Activated CD4-positive, alpha-beta T cell treated with anti-CD3 and anti-CD28 coated beads, Interleukin-2, amount 50 U/mL, for 48 hours (primary cell): ENCODE measurements at regions not wholly inside any gene's neighbourhood (a gene's known extent, or its start where the extent isn't known, plus 50 kb on each side); places are given as distances from the start of the nearest gene placed in this dataset.
"Not testable (repeated sequence)": the region's sequence is repeated elsewhere in the genome, so short reads cannot be mapped to it uniquely, and the experiment has no call there.

Experiments
- DNase-seq, 2 experiments: peaks; one replicate each; pipeline ENCODE4 v3.0.0-alpha.2; 2020

DNA sequence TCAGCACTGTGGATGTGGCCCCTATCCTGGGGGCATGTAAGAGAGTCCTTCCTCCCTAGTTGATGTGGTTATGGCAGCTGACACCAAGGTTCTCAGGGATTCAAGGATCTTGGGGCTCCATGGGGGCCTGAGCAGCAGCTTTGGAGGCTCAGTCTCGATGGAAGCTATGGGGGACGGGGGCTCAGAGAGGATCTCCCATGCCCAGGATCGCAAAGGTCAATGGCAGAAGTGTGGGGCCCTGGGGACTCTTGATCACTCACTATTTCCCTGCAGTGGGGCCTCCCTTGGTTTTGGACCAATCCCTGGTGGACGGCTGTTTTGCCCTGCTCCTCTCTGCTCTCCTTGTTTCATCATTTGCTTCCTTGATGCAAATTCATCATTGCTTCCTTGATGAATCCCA lies 885.9 kb downstream of the CDH8 start:
- DNase-seq = no peak

DNA sequence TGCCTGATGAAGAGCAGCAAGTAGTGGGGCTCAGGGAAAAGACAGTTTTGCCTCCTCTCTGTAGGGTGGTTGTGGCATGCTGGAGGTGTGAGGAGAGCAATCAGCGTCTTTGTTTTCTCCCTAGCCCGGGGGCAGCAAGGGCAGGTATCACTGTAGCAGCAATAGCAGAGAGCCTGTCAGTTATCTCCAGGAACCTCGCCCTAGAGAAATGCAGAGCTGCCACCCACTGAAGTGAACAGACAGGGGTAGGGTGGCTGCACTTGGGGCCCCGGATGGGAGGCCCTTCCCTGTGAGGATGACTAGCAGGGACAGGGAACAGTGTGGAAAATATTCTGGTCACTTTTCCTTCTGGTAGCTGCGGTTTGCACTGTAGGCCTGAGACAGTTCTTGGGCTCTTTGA lies 886.5 kb downstream of the CDH8 start:
- DNase-seq = no peak

DNA sequence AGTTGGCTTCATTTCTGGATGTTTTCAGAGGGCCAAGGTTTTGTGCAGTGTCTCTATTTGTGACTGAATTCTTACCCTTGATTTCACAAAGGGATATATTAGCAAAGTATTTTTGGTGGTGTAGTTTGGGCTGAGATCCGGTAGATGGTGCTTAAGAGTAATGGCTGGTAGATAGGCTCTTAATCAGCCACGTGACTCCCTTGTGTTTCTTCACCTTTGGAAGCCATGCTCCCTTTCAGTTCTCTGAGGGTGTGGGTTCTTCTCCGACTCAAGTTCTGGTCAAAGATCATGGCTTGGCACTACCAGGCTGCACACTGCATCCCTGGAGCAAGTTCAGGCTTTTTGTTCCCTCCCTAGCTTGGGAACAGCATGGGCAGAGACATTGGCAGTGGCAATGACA lies 887.3 kb downstream of the CDH8 start:
- DNase-seq = no peak

DNA sequence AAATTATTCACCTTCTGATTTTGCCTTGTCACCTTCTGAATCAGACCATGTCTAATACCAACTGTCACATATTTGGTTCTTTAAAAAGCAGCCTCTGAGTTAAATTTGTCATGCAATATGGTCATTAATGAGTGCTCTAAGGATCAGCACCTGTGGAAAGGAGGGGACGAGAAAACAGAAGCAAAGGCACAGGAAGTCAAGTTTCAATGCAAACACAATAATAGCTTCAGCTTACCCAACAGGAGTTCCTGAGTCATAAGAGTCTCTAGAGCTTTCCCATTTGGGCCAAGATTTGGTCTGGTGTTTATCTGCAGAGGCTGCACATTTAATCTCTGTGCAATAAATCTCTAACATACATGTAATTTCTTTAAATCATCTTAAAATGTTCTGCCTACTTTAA lies 889.8 kb downstream of the CDH8 start:
- DNase-seq = no peak

DNA sequence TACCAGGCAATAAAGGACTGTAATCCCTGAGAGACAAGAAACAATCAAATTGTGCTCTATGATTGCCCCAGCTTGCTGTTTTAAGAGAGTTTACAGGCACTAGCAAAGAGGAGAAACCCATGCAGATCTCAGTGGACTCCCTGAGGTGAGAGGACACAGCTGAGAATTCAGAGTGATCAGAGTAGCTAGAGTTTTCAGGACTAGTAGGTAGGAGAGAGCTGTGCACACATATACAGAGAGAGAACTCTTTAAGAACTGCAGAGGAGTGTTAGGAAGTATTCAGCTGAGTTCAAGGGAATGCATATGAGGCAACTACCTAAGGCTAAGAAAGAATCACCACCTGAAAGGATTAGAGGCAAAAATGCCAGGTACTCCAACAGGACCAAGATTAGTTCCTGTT lies 904.8 kb downstream of the CDH8 start:
- no peak for DNase-seq

DNA sequence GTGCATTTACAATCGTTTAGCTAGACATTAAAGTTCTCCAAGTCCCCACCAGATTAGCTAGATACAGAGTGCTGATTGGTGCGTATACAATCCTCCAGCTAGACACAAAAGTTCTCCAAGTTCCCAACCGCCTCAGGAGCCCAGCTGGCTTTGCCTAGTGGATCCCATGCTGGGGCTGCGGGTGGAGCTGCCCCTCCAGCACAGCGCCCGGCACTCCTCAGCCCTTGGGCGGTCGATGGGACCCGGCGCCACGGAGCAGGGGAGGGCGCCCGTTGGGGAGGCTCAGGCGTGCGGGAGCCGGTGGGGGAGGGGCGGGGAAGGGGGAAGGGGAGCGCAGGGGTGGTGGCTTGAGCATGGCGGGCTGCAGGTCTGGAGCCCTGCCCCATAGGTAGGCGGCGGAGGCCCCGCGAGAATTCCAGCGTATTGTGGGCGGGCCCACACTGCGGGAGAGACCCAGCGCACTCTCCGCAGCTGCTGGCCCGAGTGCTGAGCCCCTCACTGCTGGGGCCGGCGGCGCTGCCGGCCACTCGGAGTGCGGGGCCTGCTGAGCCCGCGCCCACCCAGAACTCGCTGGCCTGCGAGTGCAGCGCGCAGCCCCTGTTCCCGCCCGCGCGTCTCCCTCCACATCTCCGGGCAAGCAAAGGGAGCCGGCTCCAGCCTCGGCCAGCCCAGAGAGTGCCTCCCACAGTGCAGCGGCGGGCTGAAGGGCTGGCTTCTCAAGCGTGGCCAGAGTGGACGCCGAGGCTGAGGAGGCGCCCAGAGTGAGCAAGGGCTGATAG lies 907.5 kb downstream of the CDH8 start:
- DNase-seq = no peak

DNA sequence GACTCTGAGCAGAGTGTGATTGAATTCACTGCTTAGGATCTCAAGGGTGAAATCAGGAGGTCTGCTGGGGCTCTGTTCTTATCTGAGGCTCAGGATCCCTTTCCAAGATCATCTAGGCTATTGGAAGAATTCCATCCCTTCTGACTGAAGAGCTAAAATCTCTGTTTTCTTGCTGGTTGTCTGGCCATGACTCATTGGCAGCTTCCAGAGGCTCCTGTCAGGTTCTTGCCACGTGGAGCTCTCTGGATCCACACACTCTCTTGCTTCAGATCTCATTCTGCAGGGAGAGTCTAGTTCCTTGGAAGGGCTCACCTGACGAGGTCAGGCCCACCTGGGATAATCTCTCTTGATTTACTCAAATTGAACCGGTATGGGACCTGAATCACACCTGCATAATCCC lies 930.7 kb downstream of the CDH8 start:
- no peak for DNase-seq

DNA sequence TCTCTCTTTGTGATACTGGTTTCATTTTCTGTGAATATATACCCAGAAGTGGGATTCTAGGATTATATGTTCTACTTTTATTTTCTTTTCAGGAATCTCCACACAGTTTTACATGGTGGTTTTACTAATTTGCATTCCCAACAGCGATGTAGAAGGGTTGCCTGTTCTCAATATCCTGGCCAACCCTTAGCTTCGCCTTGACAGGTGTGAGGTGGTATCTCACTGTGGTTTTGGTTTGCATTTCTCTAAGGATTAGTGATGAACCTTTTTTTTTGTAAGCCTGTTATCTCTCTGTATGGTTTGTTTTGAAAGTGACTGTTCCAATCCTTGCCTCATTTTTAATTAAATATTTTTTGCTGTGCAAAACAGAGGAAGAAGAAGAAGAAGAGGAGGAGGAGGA lies 937.7 kb downstream of the CDH8 start:
- DNase-seq = no peak

DNA sequence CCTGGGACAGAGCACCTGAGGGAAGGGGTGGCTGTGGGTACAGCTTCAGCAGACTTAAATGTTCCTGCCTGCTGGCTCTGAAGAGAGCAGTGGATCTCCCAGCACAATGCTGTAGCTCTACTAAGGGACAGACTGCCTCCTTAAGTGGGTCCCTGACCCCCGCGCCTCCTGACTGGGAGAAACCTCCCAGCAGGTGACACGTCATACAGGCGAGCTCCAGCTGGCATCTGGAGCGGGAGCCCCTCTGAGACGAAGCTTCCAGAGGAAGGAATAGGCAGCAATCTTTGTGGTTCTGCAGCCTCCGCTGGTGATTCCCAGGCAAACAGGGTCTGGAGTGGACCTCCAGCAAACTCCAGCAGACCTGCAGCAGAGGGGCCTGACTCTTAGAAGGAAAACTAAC lies 944.9 kb downstream of the CDH8 start:
- not testable (repeated sequence) for DNase-seq

DNA sequence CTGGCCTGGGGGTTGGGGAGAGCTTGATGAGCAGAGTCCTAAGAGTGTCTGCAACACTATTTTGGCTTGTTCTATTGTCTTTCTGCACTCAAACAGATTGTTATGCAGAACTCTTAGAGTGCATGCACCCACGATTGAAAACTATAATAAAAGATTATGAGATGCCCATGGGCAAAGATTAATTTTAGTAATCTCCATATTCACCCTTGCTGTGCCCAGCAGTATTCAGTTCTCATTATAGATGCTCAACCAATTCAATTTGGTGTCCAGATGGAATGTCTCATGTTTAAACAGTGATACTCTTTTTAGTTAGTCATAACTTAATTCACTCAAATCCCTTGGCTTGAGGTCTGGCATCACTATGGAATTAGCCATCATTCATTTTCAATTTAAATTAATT lies 952.5 kb downstream of the CDH8 start:
- DNase-seq = no peak

DNA sequence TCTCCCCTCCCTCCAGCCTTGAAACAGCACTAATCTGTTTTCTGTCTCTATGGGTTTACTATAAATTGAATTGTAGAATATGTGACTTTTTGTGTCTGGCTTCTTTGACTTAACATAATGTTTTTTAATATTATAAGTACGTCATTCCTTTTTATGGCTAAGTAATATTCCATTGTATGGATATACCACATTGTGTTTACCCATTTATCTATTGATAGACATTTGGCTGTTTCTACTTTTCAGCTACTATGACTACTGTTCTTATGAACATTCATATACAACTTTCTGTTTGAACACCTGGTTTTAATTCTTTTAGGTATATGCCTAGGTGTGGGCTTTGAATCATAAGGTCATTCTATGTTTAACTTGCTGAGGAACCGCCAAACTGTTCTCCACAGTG lies 961.9 kb downstream of the CDH8 start:
- DNase-seq = no peak

DNA sequence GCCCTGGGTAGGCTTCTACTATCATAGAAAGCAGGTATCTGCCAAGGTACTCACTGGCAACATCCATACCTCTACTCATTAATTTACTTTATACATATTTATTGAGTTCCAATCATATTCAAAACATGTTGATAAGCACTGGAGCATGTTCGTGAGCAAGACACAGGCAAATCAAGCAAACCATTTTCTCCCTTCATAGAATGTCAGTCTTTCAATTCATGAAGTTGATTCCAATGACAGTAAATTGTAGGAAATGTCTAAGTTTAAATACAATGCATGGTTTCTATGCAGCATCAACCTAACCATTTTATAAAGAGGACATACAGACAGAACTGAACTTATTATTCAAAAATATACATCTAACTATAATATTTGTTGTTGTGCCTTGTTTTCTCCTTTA lies 978.6 kb downstream of the CDH8 start:
- no peak for DNase-seq

DNA sequence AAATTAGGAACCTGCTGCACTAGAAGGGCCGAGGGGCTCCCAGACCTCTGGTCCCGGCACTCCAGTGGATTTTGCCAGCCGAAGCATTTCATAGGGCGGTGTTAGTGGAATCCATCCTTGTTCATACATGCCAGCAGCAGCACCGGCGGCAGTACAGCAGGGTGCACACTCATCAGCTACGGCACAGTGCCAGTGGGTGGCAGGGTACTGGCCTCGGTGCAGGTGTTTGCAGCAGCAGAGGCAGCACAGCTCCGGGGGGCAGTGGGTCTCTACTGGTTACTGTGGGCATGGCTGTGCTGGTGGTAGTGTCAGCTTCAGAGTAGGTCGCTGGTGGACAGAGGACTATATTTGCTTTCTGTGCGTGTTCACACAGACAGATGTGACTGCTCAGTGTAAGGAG lies 985.7 kb downstream of the CDH8 start:
- DNase-seq = no peak

DNA sequence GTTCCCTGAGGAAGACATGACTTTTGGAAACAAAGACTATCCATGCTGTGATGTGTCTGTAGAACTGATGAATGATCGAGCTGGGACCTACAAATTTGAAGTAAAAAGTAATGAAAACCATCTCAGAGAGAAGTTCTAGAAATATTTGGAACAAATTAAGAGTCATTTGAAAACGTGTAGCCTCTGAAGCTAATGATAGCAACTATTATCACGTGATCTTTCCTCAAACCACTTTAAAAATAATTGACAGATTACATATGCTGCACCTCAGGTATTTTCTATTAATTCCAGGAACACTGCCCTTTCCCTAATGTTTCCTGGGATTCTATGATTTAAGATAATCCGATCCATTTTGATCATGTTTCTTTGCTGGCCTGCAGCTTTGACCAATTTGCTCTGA lies 990.3 kb downstream of the CDH8 start:
- no peak for DNase-seq

DNA sequence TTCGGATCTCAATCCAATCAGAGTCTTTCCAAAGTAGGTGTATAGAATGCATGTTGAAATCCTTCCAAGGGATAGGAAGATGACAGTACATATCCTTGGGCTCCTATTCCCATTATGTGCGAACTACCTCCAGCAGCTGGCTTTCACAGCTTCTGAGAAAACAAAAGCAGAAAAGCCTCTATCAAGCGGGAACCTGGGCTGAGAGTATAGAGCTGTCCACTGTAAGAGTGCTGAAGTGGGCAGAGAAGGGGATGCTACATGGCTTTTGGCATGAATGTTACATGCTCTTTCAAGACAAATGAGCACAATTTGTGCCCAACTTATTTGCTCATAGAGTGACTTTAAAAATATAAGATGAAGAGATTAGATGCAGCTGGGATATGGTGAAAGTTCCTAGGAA lies 993.5 kb downstream of the CDH8 start:
- no peak for DNase-seq

DNA sequence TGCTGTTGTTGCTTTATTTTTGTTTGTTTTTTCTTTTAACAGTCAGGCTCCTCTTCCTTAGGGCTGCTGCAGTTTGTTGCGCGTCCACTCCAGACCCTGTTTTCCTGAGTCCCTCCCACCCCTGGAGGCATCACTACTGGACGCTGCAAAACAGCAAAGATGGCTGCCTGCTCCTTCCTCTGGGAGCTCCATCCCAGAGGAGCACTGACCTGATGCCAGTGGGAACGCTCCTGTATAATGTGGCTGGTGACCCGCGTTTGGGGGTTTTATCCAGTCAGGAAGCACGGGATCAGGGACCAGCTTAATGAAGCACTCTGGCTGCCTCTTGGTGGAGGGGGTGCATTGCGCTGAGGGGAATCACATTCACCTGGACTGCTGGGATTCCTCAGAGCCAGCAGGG lies 1005.6 kb downstream of the CDH8 start:
- no peak for DNase-seq

DNA sequence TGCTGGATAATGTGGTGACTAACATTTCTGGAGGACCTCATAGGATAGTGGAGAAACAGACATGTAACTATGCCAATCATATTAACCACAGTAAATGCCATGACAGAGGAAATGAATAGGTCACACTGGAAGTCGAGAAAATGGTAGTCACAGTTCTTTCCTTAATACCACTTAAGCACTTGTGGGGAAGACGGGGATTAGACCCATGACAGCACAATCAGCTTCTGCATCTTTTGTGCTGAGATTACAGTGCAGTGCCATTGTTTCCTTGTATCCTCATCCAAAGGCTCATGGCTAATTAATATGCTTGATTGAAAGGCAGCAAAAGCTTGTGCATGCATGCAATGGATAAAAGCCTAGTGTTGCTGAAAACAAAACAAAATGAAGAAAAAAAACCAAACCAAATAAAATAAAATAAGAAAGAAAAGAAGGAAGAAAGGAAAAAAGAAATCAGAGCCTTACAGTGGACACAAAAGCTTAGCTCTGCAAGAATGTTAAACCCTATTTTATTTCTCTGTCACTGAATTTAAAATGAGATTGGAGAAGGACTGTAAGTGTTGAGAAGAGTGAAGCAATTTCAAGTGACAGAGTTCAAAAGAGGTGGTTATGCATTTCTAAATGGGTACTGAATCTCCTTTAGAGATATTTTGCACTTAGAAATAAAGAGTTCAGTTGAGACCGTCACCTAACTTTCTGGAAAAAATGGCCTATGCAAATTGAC lies 1011.9 kb downstream of the CDH8 start:
- DNase-seq = no peak

DNA sequence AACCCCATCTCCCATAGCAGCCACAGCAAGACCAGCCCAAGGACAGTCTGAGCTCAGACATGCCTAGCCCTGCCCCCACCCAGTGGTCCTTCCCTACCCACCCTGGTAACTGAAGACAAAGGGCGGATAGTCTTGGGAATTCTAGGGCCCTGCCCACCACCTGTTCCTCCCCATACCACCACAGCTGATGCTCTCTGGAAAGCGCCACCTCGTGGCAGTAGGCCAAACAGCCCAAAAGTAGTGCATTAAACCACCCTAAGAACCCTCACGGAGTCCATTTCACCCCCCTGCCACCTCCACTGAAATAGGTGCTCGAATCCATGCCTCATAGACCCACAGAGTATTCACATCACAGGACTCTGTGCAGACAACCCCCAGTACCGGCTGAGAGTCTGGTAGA lies 1021.4 kb downstream of the CDH8 start:
- DNase-seq = no peak

DNA sequence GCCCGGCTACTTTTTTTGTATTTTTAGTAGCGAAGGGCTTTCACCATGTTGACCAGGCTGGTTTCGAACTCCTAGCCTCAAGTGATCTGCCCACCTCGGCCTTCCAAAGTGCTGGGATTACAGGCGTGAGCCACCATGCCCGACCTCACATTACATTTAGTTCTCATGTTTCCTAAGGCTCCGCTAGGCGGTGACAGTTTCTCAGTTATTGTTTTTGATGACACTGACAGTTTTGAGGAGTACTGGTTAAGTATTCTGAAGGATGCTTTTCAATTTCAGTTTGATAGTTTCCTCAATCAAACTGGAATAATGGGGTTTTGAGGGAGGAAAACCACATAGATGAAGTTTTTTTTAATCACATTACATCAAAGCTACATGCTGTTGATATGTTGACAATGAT lies 1028.5 kb downstream of the CDH8 start:
- no peak for DNase-seq

DNA sequence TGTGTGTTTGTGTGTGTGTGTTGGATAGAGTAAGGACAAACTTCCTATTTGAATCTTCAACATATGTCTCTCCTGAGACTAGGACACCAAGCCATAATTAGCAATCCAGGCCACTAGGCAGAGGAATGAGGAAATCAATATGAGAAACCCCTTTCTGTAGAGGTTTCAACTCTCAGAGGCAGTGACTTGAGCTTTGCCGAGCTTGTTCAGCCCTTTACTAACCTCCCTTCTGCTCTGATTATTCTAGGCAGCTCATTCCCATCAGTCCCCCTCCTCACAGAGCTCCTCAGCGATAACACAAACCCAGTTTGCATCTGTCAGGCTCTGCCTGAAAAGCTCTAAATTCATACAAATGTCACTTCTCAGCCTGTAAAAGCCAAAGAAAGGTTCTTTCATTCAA lies 1030.3 kb downstream of the CDH8 start:
- no peak for DNase-seq

DNA sequence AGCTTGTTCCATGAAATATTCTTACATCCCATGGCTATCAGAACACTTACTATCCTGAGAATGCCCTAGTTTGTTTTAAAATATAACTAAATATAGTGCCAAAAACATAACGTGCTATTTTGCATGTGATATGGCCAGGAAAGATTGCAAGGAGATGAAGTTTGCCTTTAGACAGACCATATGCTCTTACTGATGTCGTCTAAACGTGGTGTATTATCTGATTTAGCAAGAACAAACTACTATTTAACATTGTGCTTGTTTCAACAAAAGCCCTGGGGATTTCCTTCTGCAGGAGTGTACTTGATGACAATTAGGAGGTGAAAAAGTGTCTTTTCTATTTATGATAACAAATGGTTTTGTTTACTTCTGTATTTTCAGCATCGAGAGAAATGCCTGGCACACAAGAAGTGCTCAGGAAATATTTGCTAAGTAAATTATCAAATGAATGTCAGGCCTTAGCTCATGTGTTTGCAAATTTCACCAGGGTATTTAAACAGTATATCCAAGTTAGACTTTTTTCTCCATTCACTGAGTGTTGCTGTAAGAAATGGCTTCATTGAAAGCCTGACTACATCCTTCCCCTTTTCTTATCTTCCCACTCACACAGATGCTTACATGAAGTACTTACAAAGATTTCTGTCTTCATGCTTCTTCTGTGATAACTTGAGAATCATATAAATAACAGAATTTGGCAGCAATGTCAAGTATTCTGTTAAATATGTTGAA lies 1033.6 kb downstream of the CDH8 start:
- DNase-seq = no peak

DNA sequence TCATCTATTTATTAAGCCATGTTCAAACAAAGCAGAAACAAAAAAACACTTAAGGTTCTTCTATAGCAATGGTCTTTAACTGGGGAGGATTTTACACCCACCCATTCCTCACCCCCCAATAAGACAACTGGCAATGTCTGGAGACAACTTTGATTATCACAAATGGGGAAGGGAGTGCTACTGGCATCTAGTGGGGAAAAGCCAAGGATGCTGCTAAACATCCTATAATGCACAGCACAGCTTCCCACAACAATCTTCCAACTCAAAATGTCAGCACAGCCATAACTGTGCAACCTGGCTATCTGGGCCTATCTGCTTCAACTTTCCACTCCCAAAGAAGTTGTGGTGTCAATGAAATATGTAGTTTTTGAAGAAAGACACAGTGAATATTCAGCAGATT lies 1044.4 kb downstream of the CDH8 start:
- no peak for DNase-seq

DNA sequence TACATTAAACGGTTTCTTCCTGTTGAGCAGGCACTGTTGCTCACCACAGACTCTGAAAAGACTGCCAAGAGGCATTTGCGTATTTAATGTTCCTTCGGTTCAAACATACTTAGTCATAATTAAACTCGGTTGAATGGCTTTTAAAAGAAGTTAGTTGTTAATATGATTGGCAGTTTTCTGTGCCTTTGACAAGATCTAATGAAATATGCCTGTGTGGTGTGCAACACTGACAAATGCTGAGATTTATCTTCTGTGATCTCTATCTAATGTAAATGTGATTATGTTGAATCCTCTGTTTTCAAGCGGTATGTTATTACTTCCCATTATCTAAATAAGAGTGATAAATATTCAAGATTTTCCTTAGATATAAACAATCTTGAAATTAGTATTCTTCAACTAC lies 1046.6 kb downstream of the CDH8 start:
- no peak for DNase-seq

DNA sequence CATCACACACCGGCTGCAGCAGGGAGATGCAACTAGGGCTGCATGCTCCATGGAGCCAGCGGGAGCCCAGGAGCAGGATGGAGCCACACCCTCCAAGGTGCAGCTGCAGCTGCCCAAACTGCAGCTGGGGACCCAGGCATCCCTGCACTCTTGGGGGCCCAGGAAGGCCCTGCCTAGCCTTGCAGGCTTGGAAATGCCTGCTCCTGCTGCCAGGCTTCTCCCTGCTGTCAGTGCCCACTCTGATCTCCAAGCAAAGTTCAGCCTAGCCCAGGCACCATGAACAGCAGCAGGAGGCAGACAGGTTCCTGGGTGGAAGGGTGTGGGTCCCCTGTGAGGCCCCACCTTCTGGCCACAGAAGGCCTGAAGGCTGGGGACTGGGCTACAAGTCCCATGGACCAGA lies 1057.1 kb downstream of the CDH8 start:
- no peak for DNase-seq
